Keratinocyte (primary cell): ENCODE measurements at regions not wholly inside any gene's neighbourhood (a gene's known extent, or its start where the extent isn't known, plus 50 kb on each side); places are given as distances from the start of the nearest gene placed in this dataset.

Source experiments
- DNase-seq: peaks from one replicate; pipeline ENCODE4 v3.0.0-alpha.2; 2011; ENCODE audit warnings: low read depth, missing footprints, low spot score
- FAIRE-seq: peaks from 2 replicates; lab custom pipeline; 2011; peaks lifted over from hg19 to GRCh38; lab: Jason Lieb, UNC
- H2AFZ ChIP-seq: 2 replicates; pipeline ENCODE4 v1.6.0; 2012; ENCODE audit warnings: low read length, control low read depth, inconsistent platforms; ENCODE audit not compliant: control insufficient read depth
- H3K27ac ChIP-seq: 2 replicates; pipeline ENCODE4 v1.5.1; 2011; ENCODE audit warnings: low read length; ENCODE audit not compliant: control insufficient read depth, insufficient read depth
- H3K27me3 ChIP-seq: 3 replicates; pipeline ENCODE4 v1.6.0; 2011; ENCODE audit warnings: low read length; ENCODE audit not compliant: control insufficient read depth, insufficient read depth; ENCODE audit errors: extremely low read depth
- H3K36me3 ChIP-seq, 2 experiments: 2 replicates in 1 of 2; 3 replicates in 1 of 2; pipeline ENCODE4 v1.5.1; 2011; ENCODE audit warnings: low read length in 2 of 2, mild to moderate bottlenecking in 1 of 2; ENCODE audit not compliant: control insufficient read depth in 2 of 2, insufficient read depth in 2 of 2; ENCODE audit errors: extremely low read depth in 1 of 2
- H3K4me1 ChIP-seq: 3 replicates; pipeline ENCODE4 v1.5.1; 2011; ENCODE audit warnings: low read length; ENCODE audit not compliant: control insufficient read depth, insufficient read depth; ENCODE audit errors: extremely low read depth
- H3K4me2 ChIP-seq: 3 replicates; pipeline ENCODE4 v1.6.0; 2011; ENCODE audit warnings: low read depth, low read length; ENCODE audit not compliant: control insufficient read depth, insufficient read depth; ENCODE audit errors: extremely low read depth
- H3K4me3 ChIP-seq, 3 experiments: fragments of 200-600 bp in 1 of 3; sonication (generic) in 1 of 3; 2 replicates in 2 of 3; 3 replicates in 1 of 3; pipeline ENCODE4 v1.5.1; 2011 to 2016; ENCODE audit warnings: low read length in 3 of 3, mild to moderate bottlenecking in 3 of 3, control low read depth in 2 of 3, inconsistent platforms in 1 of 3, low read depth in 1 of 3, mixed read lengths in 1 of 3, mixed run types in 1 of 3, moderate library complexity in 1 of 3; ENCODE audit not compliant: control insufficient read depth in 2 of 3, insufficient read depth in 2 of 3; ENCODE audit errors: extremely low read depth in 1 of 3
- H3K79me2 ChIP-seq: 2 replicates; pipeline ENCODE4 v1.6.0; 2012; ENCODE audit warnings: low read length; ENCODE audit not compliant: control insufficient read depth, insufficient read depth
- H3K9ac ChIP-seq: 3 replicates; pipeline ENCODE4 v1.6.0; 2011; ENCODE audit warnings: low read length; ENCODE audit not compliant: control insufficient read depth, insufficient read depth; ENCODE audit errors: extremely low read depth
- H3K9me1 ChIP-seq: 3 replicates; pipeline ENCODE4 v1.6.0; 2011; ENCODE audit warnings: low read length; ENCODE audit not compliant: control insufficient read depth, insufficient read depth; ENCODE audit errors: extremely low read depth
- H3K9me3 ChIP-seq: 2 replicates; pipeline ENCODE4 v1.5.1; 2012; ENCODE audit warnings: low read depth, low read length; ENCODE audit not compliant: control insufficient read depth
- H4K20me1 ChIP-seq: 3 replicates; pipeline ENCODE4 v1.6.0; 2011; ENCODE audit warnings: low read length; ENCODE audit not compliant: control insufficient read depth, insufficient read depth; ENCODE audit errors: extremely low read depth
- CTCF ChIP-seq, 3 experiments: IDR thresholded peaks in 1 of 3; conservative IDR thresholded peaks in 1 of 3; optimal IDR thresholded peaks in 1 of 3; 2 replicates in 2 of 3; 3 replicates in 1 of 3; pipeline versions ENCODE3 to v1.5.1; 2011; ENCODE audit warnings: low read length in 3 of 3, mild to moderate bottlenecking in 3 of 3, moderate library complexity in 2 of 3, control low read depth in 1 of 3, inconsistent platforms in 1 of 3; ENCODE audit not compliant: insufficient read depth in 2 of 3; ENCODE audit errors: extremely low read depth in 1 of 3
- EZH2 ChIP-seq: IDR thresholded peaks from one replicate; pipeline ENCODE4 v1.6.1; 2012; ENCODE audit warnings: inconsistent platforms, mild to moderate bottlenecking, low read length, moderate library complexity
- dilution Hi-C: fragments of 300-500 bp; cut with MboI; formaldehyde crosslinking; loops from one replicate; pipeline ENCODE4 v1.7.0; 2020; ENCODE audit warnings: low sequenced_read_pairs; ENCODE audit not compliant: extremely low pct_ligation_motif_present

- TF ChIP-seq CTCF (optimal IDR thresholded peaks at IDR 0.05 in 1 of 3, IDR thresholded peaks at IDR 0.05 in 1 of 3, conservative IDR thresholded peaks at IDR 0.05 in 1 of 3; ENCODE audit: extremely low read depth in 1 of 3, insufficient read depth in 2 of 3, low read length in 3 of 3) (no peak), EZH2 (no peak)
- Histone ChIP-seq H4K20me1 (no peaks in the 10 kb centered on the region), H2AFZ (no peak overlapping the region), H3K4me2 (no peak overlapping the region), H3K9me3 (no peaks in the 10 kb centered on the region), H3K4me3 (no peak overlapping the region), H3K36me3 (no peaks in the 10 kb centered on the region), H3K4me1 (no peaks in the 10 kb centered on the region), H3K9ac (no peak overlapping the region), H3K9me1 (no peaks in the 10 kb centered on the region), H3K27ac (no peak overlapping the region), H3K27me3 (no peaks in the 10 kb centered on the region), H3K79me2 (no peaks in the 10 kb centered on the region)
- dilution Hi-C loops = no loop called here
- no peak for DNase-seq
- FAIRE-seq = no peak
Observed at GRCh38 chr5:124858612-124859011, 112.2 kb upstream of the ZNF608 start.

- Histone ChIP-seq H3K79me2 (no peaks in the 10 kb centered on the region), H3K27me3 (no peaks in the 10 kb centered on the region), H3K27ac (no peak overlapping the region), H3K4me2 (no peak overlapping the region), H3K4me1 (no peaks in the 10 kb centered on the region), H3K36me3 (no peaks in the 10 kb centered on the region), H3K9me3 (no peaks in the 10 kb centered on the region), H2AFZ (no peak overlapping the region), H4K20me1 (no peaks in the 10 kb centered on the region), H3K9ac (no peak overlapping the region), H3K4me3 (no peak overlapping the region), H3K9me1 (no peaks in the 10 kb centered on the region)
- dilution Hi-C loops = no loop called here
- DNase-seq (no peak), FAIRE-seq (no peak)
- TF ChIP-seq CTCF (optimal IDR thresholded peaks at IDR 0.05 in 1 of 3, IDR thresholded peaks at IDR 0.05 in 1 of 3, conservative IDR thresholded peaks at IDR 0.05 in 1 of 3; ENCODE audit: extremely low read depth in 1 of 3, insufficient read depth in 2 of 3, low read length in 3 of 3) (no peak), EZH2 (no peak)
Observed at GRCh38 chr5:124859027-124859426, 112.6 kb upstream of the ZNF608 start.
